ENCODE measurements at regions not wholly inside any gene's neighbourhood (a gene's known extent, or its start where the extent isn't known, plus 50 kb on each side); places are given as distances from the start of the nearest gene placed in this dataset.

GRCh38 chr2:207241198-207241597, 75.5 kb upstream of the KLF7 start:
- Mint-ChIP-seq H3K27ac (no peak overlapping the region), H3K27me3 (peaks cover 10% of the 10 kb centered on the region), H3K9me3 (ENCODE audit: low read depth) (no peaks in the 10 kb centered on the region), H3K36me3 (ENCODE audit: insufficient read depth) (no peaks in the 10 kb centered on the region), H3K4me3 (ENCODE audit: low read depth) (no peak overlapping the region), H3K4me1 (ENCODE audit: low read depth) (peaks cover 8% of the 10 kb centered on the region)
- no peak for DNase-seq (ENCODE audit: low spot score, unreplicated experiment)
- no peak for TF ChIP-seq CTCF (IDR thresholded peaks at IDR 0.05; ENCODE audit: unreplicated experiment)

GRCh38 chr2:207243601-207244000, 77.9 kb upstream of the KLF7 start:
- TF ChIP-seq CTCF (IDR thresholded peaks at IDR 0.05; ENCODE audit: unreplicated experiment): no peak
- H3K4me3 Mint-ChIP-seq (ENCODE audit: low read depth): no peak overlapping the region
- no peak for DNase-seq (ENCODE audit: low spot score, unreplicated experiment)

GRCh38 chr2:207244971-207245925, 79.5 kb upstream of the KLF7 start:
- no peak overlapping the region for H3K27ac Mint-ChIP-seq
- peaks cover 9% of the 10 kb centered on the region for H3K27me3 Mint-ChIP-seq
- no peaks in the 10 kb centered on the region for H3K9me3 Mint-ChIP-seq (ENCODE audit: low read depth)
- no peaks in the 10 kb centered on the region for H3K36me3 Mint-ChIP-seq (ENCODE audit: insufficient read depth)
- H3K4me3 Mint-ChIP-seq (ENCODE audit: low read depth): no peak overlapping the region
- peaks cover 1% of the 10 kb centered on the region for H3K4me1 Mint-ChIP-seq (ENCODE audit: low read depth)
- DNase-seq (ENCODE audit: low spot score, unreplicated experiment): no peak
- no peak for TF ChIP-seq CTCF (IDR thresholded peaks at IDR 0.05; ENCODE audit: unreplicated experiment)

More at GRCh38 chr2:207243601-207244000, 77.9 kb upstream of the KLF7 start:
- H3K36me3 Mint-ChIP-seq (ENCODE audit: insufficient read depth): no peaks in the 10 kb centered on the region
- H3K4me1 Mint-ChIP-seq (ENCODE audit: low read depth): peaks cover 8% of the 10 kb centered on the region
- H3K9me3 Mint-ChIP-seq (ENCODE audit: low read depth): no peaks in the 10 kb centered on the region
- H3K27ac Mint-ChIP-seq: no peak overlapping the region
- H3K27me3 Mint-ChIP-seq: peaks cover 6% of the 10 kb centered on the region

- DNase-seq (ENCODE audit: low spot score, unreplicated experiment): no peak
- Mint-ChIP-seq H3K27ac (no peak overlapping the region), H3K27me3 (peaks cover 22% of the 10 kb centered on the region), H3K4me1 (ENCODE audit: low read depth) (peaks cover 11% of the 10 kb centered on the region), H3K9me3 (ENCODE audit: low read depth) (no peaks in the 10 kb centered on the region), H3K36me3 (ENCODE audit: insufficient read depth) (no peaks in the 10 kb centered on the region), H3K4me3 (ENCODE audit: low read depth) (no peak overlapping the region)
- no peak for TF ChIP-seq CTCF (IDR thresholded peaks at IDR 0.05; ENCODE audit: unreplicated experiment)
Measured at GRCh38 chr2:207248702-207249377, 83.1 kb upstream of the KLF7 start.

GRCh38 chr2:207251022-207251421, 85.3 kb upstream of the KLF7 start:
- Mint-ChIP-seq H3K4me3 (ENCODE audit: low read depth) (no peak overlapping the region), H3K36me3 (ENCODE audit: insufficient read depth) (no peaks in the 10 kb centered on the region), H3K27ac (no peak overlapping the region), H3K4me1 (ENCODE audit: low read depth) (peaks cover 9% of the 10 kb centered on the region), H3K9me3 (ENCODE audit: low read depth) (no peaks in the 10 kb centered on the region), H3K27me3 (peaks cover 38% of the 10 kb centered on the region)
- TF ChIP-seq CTCF (IDR thresholded peaks at IDR 0.05; ENCODE audit: unreplicated experiment): no peak
- no peak for DNase-seq (ENCODE audit: low spot score, unreplicated experiment)
